Right atrium auricular region (tissue), 2 donors: ENCODE measurements at regions not wholly inside any gene's neighbourhood (a gene's known extent, or its start where the extent isn't known, plus 50 kb on each side); places are given as distances from the start of the nearest gene placed in this dataset.

Source experiments
- DNase-seq: peaks from one replicate; pipeline ENCODE4 v3.0.0-alpha.2; 2019; ENCODE audit warnings: low spot score
- H3K27ac ChIP-seq, 2 donors: fragments of 200-600 bp; sonication (generic); 1 replicate in 1 of 2; 2 replicates in 1 of 2; pipeline ENCODE4 v1.5.1; 2016 to 2019
- H3K27me3 ChIP-seq, 2 donors: fragments of 200-600 bp; sonication (generic); one replicate each; pipeline versions ENCODE4 v1.5.1 to v1.6.0; 2017 to 2019
- H3K36me3 ChIP-seq: fragments of 200-600 bp; sonication (generic); one replicate; pipeline ENCODE4 v1.5.1; 2016
- H3K4me1 ChIP-seq, 2 donors: fragments of 200-600 bp; sonication (generic); one replicate each; pipeline versions ENCODE4 v1.5.1 to v1.6.0; 2017 to 2019
- H3K4me3 ChIP-seq, 2 donors: fragments of 200-600 bp; sonication (generic); 1 replicate in 1 of 2; 2 replicates in 1 of 2; pipeline ENCODE4 v1.5.1; 2017 to 2019; ENCODE audit warnings: mild to moderate bottlenecking in 1 of 2, moderate library complexity in 1 of 2
- H3K9me3 ChIP-seq, 2 donors: fragments of 200-600 bp; sonication (generic); one replicate each; pipeline ENCODE4 v1.5.1; 2019
- TF ChIP-seq, protein P1 (sequence below), 2 donors: fragments of 200-600 bp; sonication (generic); IDR thresholded peaks; one replicate each; pipeline ENCODE4 v1.5.1; 2019; ENCODE audit warnings: antibody characterized with exemption in 2 of 2

DNA sequence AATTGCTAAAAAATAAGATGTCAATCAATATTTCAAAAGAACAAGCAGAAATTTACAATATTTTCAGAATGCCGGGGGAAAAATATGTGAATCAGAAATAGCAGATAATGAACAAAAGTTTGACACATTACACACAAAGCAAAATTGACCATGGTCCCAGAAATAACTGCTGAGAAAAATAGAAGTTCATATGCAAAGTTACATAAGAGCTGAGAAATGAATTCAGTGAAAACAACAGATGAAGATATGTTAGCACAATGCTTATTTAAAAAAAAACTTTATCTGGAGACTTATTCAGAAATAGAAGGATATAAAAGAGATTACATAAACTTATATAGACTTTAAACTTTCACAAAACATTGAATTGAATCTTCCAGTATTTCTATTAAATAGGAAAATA lies 1483.7 kb upstream of the ACO1 start:
- no peaks in the 10 kb centered on the region for H3K9me3 ChIP-seq
- no peaks in the 10 kb centered on the region for H3K4me1 ChIP-seq
- H3K27ac ChIP-seq: no peak overlapping the region
- no peaks in the 10 kb centered on the region for H3K36me3 ChIP-seq
- H3K4me3 ChIP-seq: no peak overlapping the region
- TF ChIP-seq, protein P1, sequence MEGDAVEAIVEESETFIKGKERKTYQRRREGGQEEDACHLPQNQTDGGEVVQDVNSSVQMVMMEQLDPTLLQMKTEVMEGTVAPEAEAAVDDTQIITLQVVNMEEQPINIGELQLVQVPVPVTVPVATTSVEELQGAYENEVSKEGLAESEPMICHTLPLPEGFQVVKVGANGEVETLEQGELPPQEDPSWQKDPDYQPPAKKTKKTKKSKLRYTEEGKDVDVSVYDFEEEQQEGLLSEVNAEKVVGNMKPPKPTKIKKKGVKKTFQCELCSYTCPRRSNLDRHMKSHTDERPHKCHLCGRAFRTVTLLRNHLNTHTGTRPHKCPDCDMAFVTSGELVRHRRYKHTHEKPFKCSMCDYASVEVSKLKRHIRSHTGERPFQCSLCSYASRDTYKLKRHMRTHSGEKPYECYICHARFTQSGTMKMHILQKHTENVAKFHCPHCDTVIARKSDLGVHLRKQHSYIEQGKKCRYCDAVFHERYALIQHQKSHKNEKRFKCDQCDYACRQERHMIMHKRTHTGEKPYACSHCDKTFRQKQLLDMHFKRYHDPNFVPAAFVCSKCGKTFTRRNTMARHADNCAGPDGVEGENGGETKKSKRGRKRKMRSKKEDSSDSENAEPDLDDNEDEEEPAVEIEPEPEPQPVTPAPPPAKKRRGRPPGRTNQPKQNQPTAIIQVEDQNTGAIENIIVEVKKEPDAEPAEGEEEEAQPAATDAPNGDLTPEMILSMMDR (IDR thresholded peaks at IDR 0.05): no peak
- DNase-seq: no peak
- H3K27me3 ChIP-seq: no peaks in the 10 kb centered on the region

DNA sequence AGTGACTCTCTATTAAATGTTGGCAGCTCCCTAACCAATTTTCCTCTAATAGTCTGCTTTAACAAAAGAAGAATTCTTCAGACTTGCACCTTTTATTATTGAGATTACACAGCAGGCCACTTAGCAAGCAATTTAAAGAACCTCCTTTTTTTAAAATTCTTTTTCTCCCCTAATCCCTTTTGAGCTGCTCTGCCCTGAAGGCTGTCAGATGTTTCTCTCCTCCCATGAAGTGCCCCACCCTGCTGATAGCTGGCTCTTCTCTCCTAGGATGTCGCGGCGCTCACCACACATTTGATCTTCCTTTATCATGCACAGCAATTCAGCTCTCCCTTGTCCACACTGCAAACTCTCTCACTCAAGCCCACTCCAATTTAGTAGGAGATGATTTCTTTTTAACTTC lies 1471.1 kb upstream of the ACO1 start:
- no peaks in the 10 kb centered on the region for H3K4me1 ChIP-seq
- H3K4me3 ChIP-seq: no peak overlapping the region
- no peaks in the 10 kb centered on the region for H3K9me3 ChIP-seq
- H3K27ac ChIP-seq: no peak overlapping the region
- no peaks in the 10 kb centered on the region for H3K27me3 ChIP-seq
- no peaks in the 10 kb centered on the region for H3K36me3 ChIP-seq
- TF ChIP-seq, protein P1 (IDR thresholded peaks at IDR 0.05): no peak
- no peak for DNase-seq

DNA sequence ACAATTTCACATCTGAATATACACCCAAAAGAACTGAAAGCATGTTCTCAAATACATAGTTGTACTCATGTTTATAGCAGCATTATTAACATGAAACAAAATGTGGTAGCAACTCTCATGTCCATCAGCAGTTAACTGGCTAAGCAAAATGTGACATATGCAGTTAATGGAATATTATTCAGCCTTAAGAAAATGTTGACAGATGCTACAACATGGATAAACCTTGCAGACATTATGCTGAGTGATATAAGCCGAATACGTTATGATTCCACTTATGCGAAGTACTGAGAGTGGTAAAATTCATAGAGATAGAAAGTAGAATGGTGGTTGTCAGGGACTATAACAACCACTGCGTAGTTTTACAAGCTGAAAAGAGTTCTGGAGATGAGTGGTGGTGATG lies 1469.0 kb upstream of the ACO1 start:
- Histone ChIP-seq H3K27ac (no peak overlapping the region), H3K36me3 (no peaks in the 10 kb centered on the region), H3K4me3 (no peak overlapping the region), H3K27me3 (no peaks in the 10 kb centered on the region), H3K9me3 (no peaks in the 10 kb centered on the region), H3K4me1 (no peaks in the 10 kb centered on the region)
- TF ChIP-seq, protein P1 (IDR thresholded peaks at IDR 0.05): no peak
- no peak for DNase-seq

DNA sequence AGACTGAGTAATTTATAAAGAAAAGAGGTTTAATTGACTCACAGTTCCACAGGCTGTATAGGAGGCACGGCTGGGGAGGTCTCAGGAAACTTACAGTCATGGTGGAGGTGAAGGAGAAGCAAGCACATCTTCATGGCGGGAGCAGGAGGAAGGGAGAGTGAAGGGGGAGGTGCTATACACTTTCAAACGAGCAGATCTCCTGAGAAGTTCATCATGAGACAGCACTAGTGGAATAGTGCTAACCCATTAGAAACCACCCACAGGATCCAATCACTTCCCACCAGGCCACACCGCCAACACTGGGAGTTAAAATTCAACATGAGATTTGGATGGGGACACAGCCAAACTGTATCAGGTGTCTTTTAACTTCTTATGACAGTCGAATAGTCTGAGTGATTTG lies 1459.3 kb upstream of the ACO1 start:
- Histone ChIP-seq H3K9me3 (no peaks in the 10 kb centered on the region), H3K4me3 (no peak overlapping the region), H3K27ac (no peak overlapping the region), H3K27me3 (no peaks in the 10 kb centered on the region), H3K4me1 (no peaks in the 10 kb centered on the region), H3K36me3 (no peaks in the 10 kb centered on the region)
- no peak for DNase-seq
- TF ChIP-seq, protein P1 (IDR thresholded peaks at IDR 0.05): no peak

DNA sequence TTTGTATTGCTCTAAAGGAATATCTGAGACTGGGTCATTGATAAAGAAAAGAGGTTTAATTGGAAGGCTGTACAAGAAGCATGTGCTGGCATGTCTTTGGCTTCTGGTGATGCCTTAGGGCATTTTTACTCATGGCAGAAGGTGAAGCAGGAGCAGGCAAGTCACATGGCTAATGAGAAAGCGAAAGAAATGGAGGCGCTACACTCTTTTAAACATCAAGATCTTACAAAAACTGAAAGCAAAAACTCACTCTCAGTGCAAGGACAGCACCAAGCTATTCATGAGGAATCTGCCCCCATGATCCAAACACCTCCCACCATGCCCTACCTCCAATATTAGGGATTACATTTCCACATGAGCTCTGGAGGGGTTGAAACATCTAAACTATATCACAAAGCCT lies 1458.8 kb upstream of the ACO1 start:
- no peaks in the 10 kb centered on the region for H3K4me1 ChIP-seq
- H3K27ac ChIP-seq: no peak overlapping the region
- H3K9me3 ChIP-seq: no peaks in the 10 kb centered on the region
- no peaks in the 10 kb centered on the region for H3K27me3 ChIP-seq
- DNase-seq: no peak
- H3K36me3 ChIP-seq: no peaks in the 10 kb centered on the region
- TF ChIP-seq, protein P1 (IDR thresholded peaks at IDR 0.05): no peak
- no peak overlapping the region for H3K4me3 ChIP-seq

DNA sequence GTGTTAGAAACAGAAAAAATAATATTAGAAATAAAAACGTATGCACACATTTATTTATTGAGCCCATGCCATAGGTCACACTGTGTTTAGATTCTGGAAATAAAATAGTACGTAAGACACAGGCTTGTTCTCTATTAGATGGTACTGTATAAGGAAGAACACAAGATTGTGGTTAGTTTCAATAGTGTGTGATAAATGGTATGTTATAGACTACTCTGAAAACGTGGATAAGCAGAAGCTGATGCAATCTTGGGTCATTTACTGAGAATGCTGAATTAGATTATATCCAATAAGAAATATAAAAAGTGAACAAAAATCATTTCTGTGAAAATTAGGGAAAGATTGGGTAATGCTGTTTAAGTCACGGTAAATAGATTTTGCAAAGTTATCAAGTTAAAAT lies 1456.4 kb upstream of the ACO1 start:
- DNase-seq: no peak
- H3K4me1 ChIP-seq: no peaks in the 10 kb centered on the region
- H3K27me3 ChIP-seq: no peaks in the 10 kb centered on the region
- H3K9me3 ChIP-seq: no peaks in the 10 kb centered on the region
- TF ChIP-seq, protein P1 (IDR thresholded peaks at IDR 0.05): no peak
- H3K27ac ChIP-seq: no peak overlapping the region
- H3K4me3 ChIP-seq: no peak overlapping the region
- no peaks in the 10 kb centered on the region for H3K36me3 ChIP-seq
